ENCODE measurements at regions not wholly inside any gene's neighbourhood (a gene's known extent, or its start where the extent isn't known, plus 50 kb on each side); places are given as distances from the start of the nearest gene placed in this dataset.

DNA sequence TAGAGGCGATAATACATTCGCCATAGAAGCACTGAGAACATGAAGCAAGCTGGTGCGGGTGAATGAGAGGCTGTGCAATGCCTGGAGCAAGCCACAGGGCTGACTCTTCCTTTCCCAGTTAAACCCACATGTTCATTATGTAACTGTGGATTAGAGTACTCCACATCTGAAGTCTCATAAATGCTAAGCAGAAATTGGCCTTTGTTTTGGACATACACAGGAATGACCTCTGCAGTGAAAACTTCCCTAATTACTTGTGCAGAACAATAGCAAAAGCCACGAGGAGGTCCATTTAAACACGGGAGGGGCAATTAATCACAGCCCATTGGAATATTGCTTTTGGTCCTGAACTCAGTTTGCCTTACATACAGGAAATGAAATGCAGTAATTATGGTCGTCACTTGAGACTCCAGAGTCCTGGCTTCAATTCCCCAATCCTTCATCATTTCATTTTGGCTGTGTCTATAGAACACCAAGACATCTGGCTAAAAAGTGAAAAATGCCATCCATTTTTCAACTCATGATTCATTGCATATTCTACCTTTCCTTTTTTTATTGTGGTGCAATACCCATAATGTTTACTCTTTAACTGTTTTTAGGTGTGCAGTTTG, 78.7 kb upstream of the CXCL12 start:
- TF ChIP-seq CTCF (IDR thresholded peaks at IDR 0.05) (no peak), POLR2A (IDR thresholded peaks at IDR 0.05) (no peak)

Measured in thyroid gland (tissue), 4 donors.